Stomach smooth muscle (tissue), 2 donors: ENCODE measurements at regions not wholly inside any gene's neighbourhood (a gene's known extent, or its start where the extent isn't known, plus 50 kb on each side); places are given as distances from the start of the nearest gene placed in this dataset.

ENCODE experiments used
- H3K27ac ChIP-seq: one replicate; pipeline ENCODE4 v1.7.0; 2013; ENCODE audit warnings: mild to moderate bottlenecking, low read length, inconsistent platforms
- H3K27me3 ChIP-seq, 2 donors: one replicate each; pipeline ENCODE4 v1.7.0; 2013; ENCODE audit warnings: low read length in 2 of 2; ENCODE audit not compliant: insufficient read depth in 2 of 2, control insufficient read depth in 1 of 2
- H3K36me3 ChIP-seq, 2 donors: one replicate each; pipeline ENCODE4 v1.7.0; 2013; ENCODE audit warnings: low read length in 2 of 2; ENCODE audit not compliant: control insufficient read depth in 2 of 2, insufficient read depth in 2 of 2
- H3K4me1 ChIP-seq: one replicate; pipeline ENCODE4 v1.7.0; 2013; ENCODE audit warnings: low read length; ENCODE audit not compliant: control insufficient read depth, insufficient read depth
- H3K4me3 ChIP-seq, 2 donors: one replicate each; pipeline ENCODE4 v1.7.0; 2013; ENCODE audit warnings: low read length in 2 of 2
- H3K9ac ChIP-seq, 2 donors: one replicate each; pipeline ENCODE4 v1.7.0; 2013; ENCODE audit warnings: low read length in 2 of 2, mild to moderate bottlenecking in 1 of 2
- H3K9me3 ChIP-seq, 2 donors: one replicate each; pipeline ENCODE4 v1.7.0; 2013; ENCODE audit warnings: low read length in 2 of 2; ENCODE audit not compliant: control insufficient read depth in 2 of 2
- donor health status: healthy.
- donor health status: Pancreatic carcinoma.

- Histone ChIP-seq H3K9me3 (no peaks in the 10 kb centered on the region), H3K36me3 (no peaks in the 10 kb centered on the region), H3K9ac (no peak overlapping the region), H3K27ac (no peak overlapping the region), H3K4me3 (no peak overlapping the region), H3K27me3 (no peaks in the 10 kb centered on the region), H3K4me1 (no peaks in the 10 kb centered on the region)
Measured at GRCh38 chr2:9055471-9055870, 52.0 kb upstream of the MBOAT2 start.

- no peaks in the 10 kb centered on the region for H3K9me3 ChIP-seq
- H3K9ac ChIP-seq = no peak overlapping the region
- H3K27me3 ChIP-seq = no peaks in the 10 kb centered on the region
- no peak overlapping the region for H3K4me3 ChIP-seq
- no peak overlapping the region for H3K27ac ChIP-seq
- H3K36me3 ChIP-seq = no peaks in the 10 kb centered on the region
- no peaks in the 10 kb centered on the region for H3K4me1 ChIP-seq
Measured at GRCh38 chr2:9053534-9053931, 50.0 kb upstream of the MBOAT2 start.
